DND-41 (cell line): ENCODE measurements at regions not wholly inside any gene's neighbourhood (a gene's known extent, or its start where the extent isn't known, plus 50 kb on each side); places are given as distances from the start of the nearest gene placed in this dataset.
"Not testable (repeated sequence)": the region's sequence is repeated elsewhere in the genome, so short reads cannot be mapped to it uniquely, and the experiment has no call there.

Experiments
- CTCF ChIP-seq: IDR thresholded peaks from 2 replicates; pipeline ENCODE4 v1.5.1; 2012; ENCODE audit warnings: borderline replicate concordance, low read length, moderate library complexity, mild to moderate bottlenecking; ENCODE audit not compliant: poor library complexity, severe bottlenecking; ENCODE audit errors: extremely low read depth
- EZH2 ChIP-seq: IDR thresholded peaks from 3 replicates; pipeline ENCODE4 v1.6.1; 2012; ENCODE audit warnings: borderline replicate concordance, low read depth, mild to moderate bottlenecking, moderate library complexity, low read length, inconsistent platforms; ENCODE audit not compliant: severe bottlenecking

- not testable (repeated sequence) for TF ChIP-seq CTCF, EZH2
Observed at GRCh38 chr7:65144557-65144956, 138.1 kb upstream of the ERV3-1 start.
